22Rv1 (cell line): ENCODE measurements at regions not wholly inside any gene's neighbourhood (a gene's known extent, or its start where the extent isn't known, plus 50 kb on each side); places are given as distances from the start of the nearest gene placed in this dataset.

Experiments
- H3K27ac ChIP-seq: fragments of 450-650 bp; 2 replicates; pipeline ENCODE4 v1.5.1; 2017
- ZFX ChIP-seq: fragments of 450-650 bp; IDR thresholded peaks from 2 replicates; pipeline ENCODE4 v1.6.1; 2017; ENCODE audit warnings: antibody characterized with exemption, borderline replicate concordance
- TF ChIP-seq, protein P1 (sequence below): fragments of 450-650 bp; IDR thresholded peaks from 2 replicates; pipeline ENCODE4 v1.5.1; 2017; ENCODE audit warnings: mild to moderate bottlenecking

GRCh38 chr10:121288011-121288410, 310.2 kb downstream of the FGFR2 start:
- no peak for TF ChIP-seq ZFX
- TF ChIP-seq, protein P1, sequence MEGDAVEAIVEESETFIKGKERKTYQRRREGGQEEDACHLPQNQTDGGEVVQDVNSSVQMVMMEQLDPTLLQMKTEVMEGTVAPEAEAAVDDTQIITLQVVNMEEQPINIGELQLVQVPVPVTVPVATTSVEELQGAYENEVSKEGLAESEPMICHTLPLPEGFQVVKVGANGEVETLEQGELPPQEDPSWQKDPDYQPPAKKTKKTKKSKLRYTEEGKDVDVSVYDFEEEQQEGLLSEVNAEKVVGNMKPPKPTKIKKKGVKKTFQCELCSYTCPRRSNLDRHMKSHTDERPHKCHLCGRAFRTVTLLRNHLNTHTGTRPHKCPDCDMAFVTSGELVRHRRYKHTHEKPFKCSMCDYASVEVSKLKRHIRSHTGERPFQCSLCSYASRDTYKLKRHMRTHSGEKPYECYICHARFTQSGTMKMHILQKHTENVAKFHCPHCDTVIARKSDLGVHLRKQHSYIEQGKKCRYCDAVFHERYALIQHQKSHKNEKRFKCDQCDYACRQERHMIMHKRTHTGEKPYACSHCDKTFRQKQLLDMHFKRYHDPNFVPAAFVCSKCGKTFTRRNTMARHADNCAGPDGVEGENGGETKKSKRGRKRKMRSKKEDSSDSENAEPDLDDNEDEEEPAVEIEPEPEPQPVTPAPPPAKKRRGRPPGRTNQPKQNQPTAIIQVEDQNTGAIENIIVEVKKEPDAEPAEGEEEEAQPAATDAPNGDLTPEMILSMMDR = no peak
- no peak overlapping the region for H3K27ac ChIP-seq

- no peak overlapping the region for H3K27ac ChIP-seq
- TF ChIP-seq ZFX = no peak
- TF ChIP-seq, protein P1 = no peak
Observed at GRCh38 chr10:121288864-121289661, 309.2 kb downstream of the FGFR2 start.

- H3K27ac ChIP-seq = no peak overlapping the region
- TF ChIP-seq, protein P1 = no peak
- no peak for TF ChIP-seq ZFX
Observed at GRCh38 chr10:121289800-121290199, 308.4 kb downstream of the FGFR2 start.

DNA sequence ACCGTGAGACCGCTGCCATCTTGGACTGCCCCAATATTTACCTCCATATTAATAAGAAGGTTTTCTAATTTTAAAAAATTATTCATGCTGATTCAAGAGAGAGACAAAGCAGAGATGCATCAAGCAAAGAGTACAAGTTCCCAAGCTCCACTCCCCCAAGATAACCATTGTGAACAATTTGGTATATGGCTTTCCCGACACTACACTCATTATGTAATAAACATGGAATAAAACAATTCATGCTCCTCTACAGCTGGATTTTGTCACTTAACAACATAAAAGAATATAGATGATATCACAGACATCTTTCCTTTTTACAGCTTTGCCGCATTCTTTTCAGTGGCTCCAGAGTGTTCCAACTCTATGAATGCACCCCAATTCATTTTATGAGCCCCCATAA, 307.6 kb downstream of the FGFR2 start:
- TF ChIP-seq ZFX = no peak
- TF ChIP-seq, protein P1 = no peak
- no peak overlapping the region for H3K27ac ChIP-seq

GRCh38 chr10:121291376-121291775, 306.9 kb downstream of the FGFR2 start:
- TF ChIP-seq, protein P1 = no peak
- TF ChIP-seq ZFX = no peak
- no peak overlapping the region for H3K27ac ChIP-seq

DNA sequence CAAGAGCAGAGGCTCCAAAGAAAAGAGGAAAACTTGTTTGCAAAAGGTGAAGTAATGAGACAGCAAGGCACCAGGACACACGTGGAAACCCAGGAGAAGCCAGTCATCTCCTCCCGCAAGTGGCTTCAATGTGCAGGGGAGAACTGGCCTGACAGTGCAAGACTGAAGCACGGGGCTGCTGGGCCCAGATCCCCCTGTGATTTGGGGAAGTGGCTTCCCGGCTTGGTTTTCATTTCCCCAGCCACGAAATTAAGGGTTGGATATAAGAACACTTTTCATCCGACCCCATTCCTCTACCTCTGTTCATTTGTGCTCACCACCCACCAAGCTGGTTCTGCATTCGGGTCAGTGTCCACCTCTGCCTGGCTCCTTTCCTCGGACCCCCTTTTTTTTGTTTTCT, 306.4 kb downstream of the FGFR2 start:
- H3K27ac ChIP-seq = no peak overlapping the region
- TF ChIP-seq, protein P1 = no peak
- TF ChIP-seq ZFX = no peak

GRCh38 chr10:121292321-121292720, 305.9 kb downstream of the FGFR2 start:
- H3K27ac ChIP-seq = no peak overlapping the region
- TF ChIP-seq ZFX = no peak
- TF ChIP-seq, protein P1 = no peak
